Fibroblast of lung (primary cell): ENCODE measurements at regions not wholly inside any gene's neighbourhood (a gene's known extent, or its start where the extent isn't known, plus 50 kb on each side); places are given as distances from the start of the nearest gene placed in this dataset.

Source experiments
- EZH2 ChIP-seq: IDR thresholded peaks from 2 replicates; pipeline ENCODE4 v1.5.1; 2012; ENCODE audit warnings: low read length, control low read depth, mild to moderate bottlenecking; ENCODE audit errors: missing control alignments
- TF ChIP-seq, protein P1 (sequence below), 2 donors: IDR thresholded peaks in 1 of 2; conservative IDR thresholded peaks in 1 of 2; 1 replicate in 1 of 2; 2 replicates in 1 of 2; pipeline ENCODE4 v1.5.1; 2011 to 2012; ENCODE audit warnings: low read length in 2 of 2, control low read depth in 1 of 2, inconsistent platforms in 1 of 2, low read depth in 1 of 2, mild to moderate bottlenecking in 1 of 2

- TF ChIP-seq, protein P1, sequence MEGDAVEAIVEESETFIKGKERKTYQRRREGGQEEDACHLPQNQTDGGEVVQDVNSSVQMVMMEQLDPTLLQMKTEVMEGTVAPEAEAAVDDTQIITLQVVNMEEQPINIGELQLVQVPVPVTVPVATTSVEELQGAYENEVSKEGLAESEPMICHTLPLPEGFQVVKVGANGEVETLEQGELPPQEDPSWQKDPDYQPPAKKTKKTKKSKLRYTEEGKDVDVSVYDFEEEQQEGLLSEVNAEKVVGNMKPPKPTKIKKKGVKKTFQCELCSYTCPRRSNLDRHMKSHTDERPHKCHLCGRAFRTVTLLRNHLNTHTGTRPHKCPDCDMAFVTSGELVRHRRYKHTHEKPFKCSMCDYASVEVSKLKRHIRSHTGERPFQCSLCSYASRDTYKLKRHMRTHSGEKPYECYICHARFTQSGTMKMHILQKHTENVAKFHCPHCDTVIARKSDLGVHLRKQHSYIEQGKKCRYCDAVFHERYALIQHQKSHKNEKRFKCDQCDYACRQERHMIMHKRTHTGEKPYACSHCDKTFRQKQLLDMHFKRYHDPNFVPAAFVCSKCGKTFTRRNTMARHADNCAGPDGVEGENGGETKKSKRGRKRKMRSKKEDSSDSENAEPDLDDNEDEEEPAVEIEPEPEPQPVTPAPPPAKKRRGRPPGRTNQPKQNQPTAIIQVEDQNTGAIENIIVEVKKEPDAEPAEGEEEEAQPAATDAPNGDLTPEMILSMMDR (conservative IDR thresholded peaks at IDR 0.05 in 1 of 2, IDR thresholded peaks at IDR 0.05 in 1 of 2; ENCODE audit: low read depth in 1 of 2, low read length in 2 of 2): no peak
- no peak for TF ChIP-seq EZH2
These were observed 69.0 kb upstream of the GYPA start for GRCh38 chr4:144209491-144209890.
